WTC11 (cell line): ENCODE measurements at regions not wholly inside any gene's neighbourhood (a gene's known extent, or its start where the extent isn't known, plus 50 kb on each side); places are given as distances from the start of the nearest gene placed in this dataset.

Experiments
- CREM ChIP-seq: sonication (generic); formaldehyde crosslinking; IDR thresholded peaks from 2 replicates; pipeline ENCODE4 v1.8.1; 2022; ENCODE audit warnings: mild to moderate bottlenecking, missing genetic modification reagents, moderate library complexity
- CTCF ChIP-seq: fragments of 200-600 bp; IDR thresholded peaks from 2 replicates; pipeline ENCODE4 v1.8.0; 2022; ENCODE audit warnings: antibody characterized with exemption
- FOXJ3 ChIP-seq: sonication (generic); formaldehyde crosslinking; IDR thresholded peaks from 2 replicates; pipeline ENCODE4 v1.9.0; 2021; ENCODE audit warnings: missing genetic modification reagents, mild to moderate bottlenecking, borderline replicate concordance
- SP1 ChIP-seq: sonication (generic); formaldehyde crosslinking; conservative IDR thresholded peaks from 2 replicates; pipeline ENCODE4 v1.8.1; 2022; ENCODE audit warnings: missing genetic modification reagents
- USF2 ChIP-seq: sonication (generic); formaldehyde crosslinking; IDR thresholded peaks from 2 replicates; pipeline ENCODE4 v1.8.1; 2023; ENCODE audit warnings: mild to moderate bottlenecking, missing genetic modification reagents, moderate library complexity

GRCh38 chr22:48397531-48398180, 1430.0 kb downstream of the BRD1 start:
- TF ChIP-seq CTCF (no peak), CREM (no peak), USF2 (CRISPR knock-in tag) (no peak), SP1 (no peak), FOXJ3 (CRISPR knock-in tag) (no peak)
